Natural killer cell (primary cell): ENCODE measurements at regions not wholly inside any gene's neighbourhood (a gene's known extent, or its start where the extent isn't known, plus 50 kb on each side); places are given as distances from the start of the nearest gene placed in this dataset.

Experiments used
- ATAC-seq, 3 donors: fragments of 150-1000 bp in 2 of 3; fragments of 200-7000 bp in 1 of 3; cut with Tn5 transposase; 1 replicate in 1 of 3; 2 replicates in 2 of 3; pipeline ENCODE4 v1.10.0; 2021; ENCODE audit warnings: mild to moderate bottlenecking in 2 of 3, moderate library complexity in 2 of 3
- DNase-seq, 2 donors: peaks; one replicate each; pipeline versions ENCODE4 v3.0.0 to v3.0.0-alpha.2; 2013 to 2021; ENCODE audit warnings: mixed read lengths in 1 of 2
- H3K27ac ChIP-seq: one replicate; pipeline ENCODE4 v1.5.1; 2013; ENCODE audit warnings: mild to moderate bottlenecking, low read length
- H3K27me3 ChIP-seq: one replicate; pipeline ENCODE4 v1.6.1; 2013; ENCODE audit warnings: low read length; ENCODE audit not compliant: control insufficient read depth, insufficient read depth
- H3K36me3 ChIP-seq: one replicate; pipeline ENCODE4 v1.6.1; 2013; ENCODE audit warnings: low read length; ENCODE audit not compliant: control insufficient read depth, insufficient read depth
- H3K4me1 ChIP-seq: one replicate; pipeline ENCODE4 v1.6.1; 2013; ENCODE audit warnings: low read length; ENCODE audit not compliant: control insufficient read depth, insufficient read depth
- H3K4me3 ChIP-seq: one replicate; pipeline ENCODE4 v1.5.1; 2013; ENCODE audit warnings: low read length
- H3K9me3 ChIP-seq: one replicate; pipeline ENCODE4 v1.6.1; 2013; ENCODE audit warnings: low read length; ENCODE audit not compliant: control insufficient read depth, insufficient read depth
- H3K27ac Mint-ChIP-seq, 2 donors: one replicate each; pipeline ENCODE4 v1.8.0; 2022; ENCODE audit warnings: mild to moderate bottlenecking in 2 of 2, mixed read lengths in 2 of 2, moderate library complexity in 1 of 2
- H3K27me3 Mint-ChIP-seq, 2 donors: one replicate each; pipeline ENCODE4 v1.8.0; 2022; ENCODE audit warnings: low read depth in 2 of 2, mixed read lengths in 2 of 2
- H3K36me3 Mint-ChIP-seq: one replicate; pipeline ENCODE4 v1.8.0; 2022; ENCODE audit warnings: mixed read lengths
- H3K4me1 Mint-ChIP-seq, 2 donors: one replicate each; pipeline ENCODE4 v1.8.0; 2022; ENCODE audit warnings: mixed read lengths in 2 of 2
- H3K4me3 Mint-ChIP-seq: one replicate; pipeline ENCODE4 v1.8.0; 2022; ENCODE audit warnings: mild to moderate bottlenecking, moderate library complexity, mixed read lengths
- H3K9me3 Mint-ChIP-seq, 2 donors: one replicate each; pipeline ENCODE4 v1.8.0; 2022; ENCODE audit warnings: mixed read lengths in 2 of 2
- WGBS: methylation state at CpG from one replicate; pipeline ENCODE4 v1.1.7; 2013; ENCODE audit warnings: missing lambda C conversion rate; ENCODE audit not compliant: insufficient coverage; 5-methylcytosine and 5-hydroxymethylcytosine counted together
- intact Hi-C: fragments of 100-400 bp; cut with micrococcal nuclease; formaldehyde crosslinking; loops from one replicate; pipeline ENCODE4 v1.14.2; 2022
- TF ChIP-seq, protein P1 (sequence below): fragments of 200-600 bp; IDR thresholded peaks from one replicate; pipeline ENCODE4 v1.8.0; 2022; ENCODE audit warnings: antibody characterized with exemption

DNA sequence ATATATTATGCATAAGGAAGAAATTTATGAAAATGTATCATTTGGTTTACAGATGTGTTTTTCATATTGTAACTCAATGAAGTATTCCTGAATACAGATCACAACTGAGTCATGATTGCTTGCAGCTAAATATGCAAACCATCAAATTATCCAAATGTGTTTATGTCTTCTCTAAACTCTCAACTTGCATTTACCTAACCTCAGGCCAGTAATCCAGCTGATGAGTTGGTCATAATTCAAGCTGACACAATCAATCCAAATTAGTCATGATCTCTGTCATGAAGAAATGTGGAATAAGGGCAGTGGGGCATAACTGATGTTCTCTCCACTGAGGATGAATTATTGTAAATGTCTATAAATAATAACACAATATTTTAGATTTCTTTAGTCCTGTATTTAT, 104.8 kb upstream of the CNTN1 start:
- Mint-ChIP-seq H3K27ac (no peak overlapping the region), H3K4me1 (no peaks in the 10 kb centered on the region), H3K27me3 (no peaks in the 10 kb centered on the region), H3K9me3 (peaks cover 10 to 20% of the 10 kb centered on the region in 2 donors), H3K4me3 (no peak overlapping the region), H3K36me3 (no peaks in the 10 kb centered on the region)
- Histone ChIP-seq H3K27ac (no peak overlapping the region), H3K4me3 (no peak overlapping the region), H3K36me3 (no peaks in the 10 kb centered on the region), H3K4me1 (no peaks in the 10 kb centered on the region), H3K9me3 (peaks cover 3% of the 10 kb centered on the region), H3K27me3 (no peaks in the 10 kb centered on the region)
- DNase-seq (no peak), ATAC-seq (no peak)
- intact Hi-C loops = no loop called here
- TF ChIP-seq, protein P1, sequence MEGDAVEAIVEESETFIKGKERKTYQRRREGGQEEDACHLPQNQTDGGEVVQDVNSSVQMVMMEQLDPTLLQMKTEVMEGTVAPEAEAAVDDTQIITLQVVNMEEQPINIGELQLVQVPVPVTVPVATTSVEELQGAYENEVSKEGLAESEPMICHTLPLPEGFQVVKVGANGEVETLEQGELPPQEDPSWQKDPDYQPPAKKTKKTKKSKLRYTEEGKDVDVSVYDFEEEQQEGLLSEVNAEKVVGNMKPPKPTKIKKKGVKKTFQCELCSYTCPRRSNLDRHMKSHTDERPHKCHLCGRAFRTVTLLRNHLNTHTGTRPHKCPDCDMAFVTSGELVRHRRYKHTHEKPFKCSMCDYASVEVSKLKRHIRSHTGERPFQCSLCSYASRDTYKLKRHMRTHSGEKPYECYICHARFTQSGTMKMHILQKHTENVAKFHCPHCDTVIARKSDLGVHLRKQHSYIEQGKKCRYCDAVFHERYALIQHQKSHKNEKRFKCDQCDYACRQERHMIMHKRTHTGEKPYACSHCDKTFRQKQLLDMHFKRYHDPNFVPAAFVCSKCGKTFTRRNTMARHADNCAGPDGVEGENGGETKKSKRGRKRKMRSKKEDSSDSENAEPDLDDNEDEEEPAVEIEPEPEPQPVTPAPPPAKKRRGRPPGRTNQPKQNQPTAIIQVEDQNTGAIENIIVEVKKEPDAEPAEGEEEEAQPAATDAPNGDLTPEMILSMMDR = no peak

DNA sequence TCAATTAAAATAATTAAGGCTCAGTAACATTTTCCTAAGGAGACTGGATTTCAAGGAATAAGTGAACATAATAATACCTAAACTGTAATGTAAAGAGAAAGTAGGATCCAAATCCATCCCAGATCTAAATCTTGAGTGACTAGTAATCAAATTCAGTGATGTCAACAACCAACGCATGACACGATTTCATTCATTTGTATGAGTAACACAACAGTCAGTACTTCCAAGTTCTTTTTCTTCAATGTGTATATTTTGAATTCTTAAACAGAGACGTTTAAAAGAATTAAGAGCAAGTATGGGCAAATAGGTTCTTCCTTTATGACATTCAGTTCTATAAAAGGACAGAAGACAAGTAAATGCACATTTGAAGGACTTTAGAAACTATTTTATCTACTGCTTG, 104.3 kb upstream of the CNTN1 start:
- H3K9me3 ChIP-seq = peaks cover 3% of the 10 kb centered on the region
- Mint-ChIP-seq H3K27me3 (no peaks in the 10 kb centered on the region), H3K36me3 (no peaks in the 10 kb centered on the region), H3K9me3 (peaks cover 10 to 20% of the 10 kb centered on the region in 2 donors), H3K27ac (no peak overlapping the region), H3K4me1 (no peaks in the 10 kb centered on the region), H3K4me3 (no peak overlapping the region)
- 96% methylated on average over 2 of the region's 3 CpGs for WGBS
- ATAC-seq (no peak), DNase-seq (no peak)
- H3K36me3 ChIP-seq = no peaks in the 10 kb centered on the region
- no peak overlapping the region for H3K27ac ChIP-seq
- TF ChIP-seq, protein P1 = no peak
- H3K4me1 ChIP-seq = no peaks in the 10 kb centered on the region
- intact Hi-C loops = no loop called here
- no peaks in the 10 kb centered on the region for H3K27me3 ChIP-seq
- no peak overlapping the region for H3K4me3 ChIP-seq

DNA sequence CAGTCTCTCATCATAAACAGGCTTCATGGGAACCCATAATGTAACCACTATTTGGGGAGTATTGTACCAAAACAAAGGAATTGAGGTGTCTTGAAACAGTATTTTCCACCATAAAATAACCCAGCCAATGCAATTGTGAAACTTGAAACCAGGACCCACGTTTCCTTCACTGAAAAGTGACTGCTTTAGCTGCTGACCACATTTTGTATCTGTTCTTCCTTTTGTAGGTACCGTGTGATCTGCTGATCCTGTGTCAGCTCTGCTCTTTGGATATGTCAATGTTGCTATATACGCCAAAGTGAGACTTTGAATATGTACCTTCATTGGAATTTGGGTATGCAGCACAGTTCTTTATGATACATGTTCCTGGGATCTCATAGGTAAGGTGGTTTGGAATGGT, 95.1 kb upstream of the CNTN1 start:
- Histone ChIP-seq H3K4me1 (no peaks in the 10 kb centered on the region), H3K4me3 (no peak overlapping the region), H3K27me3 (no peaks in the 10 kb centered on the region), H3K27ac (no peak overlapping the region), H3K36me3 (no peaks in the 10 kb centered on the region), H3K9me3 (no peaks in the 10 kb centered on the region)
- Mint-ChIP-seq H3K27me3 (no peaks in the 10 kb centered on the region), H3K4me3 (no peak overlapping the region), H3K4me1 (no peaks in the 10 kb centered on the region), H3K9me3 (peaks cover 20 to 25% of the 10 kb centered on the region in 2 donors), H3K36me3 (no peaks in the 10 kb centered on the region), H3K27ac (no peak overlapping the region)
- no peak for ATAC-seq
- TF ChIP-seq, protein P1 = no peak
- no peak for DNase-seq
- WGBS = 75% methylated on average over 3 of the region's 3 CpGs
- intact Hi-C loops = no loop called here

DNA sequence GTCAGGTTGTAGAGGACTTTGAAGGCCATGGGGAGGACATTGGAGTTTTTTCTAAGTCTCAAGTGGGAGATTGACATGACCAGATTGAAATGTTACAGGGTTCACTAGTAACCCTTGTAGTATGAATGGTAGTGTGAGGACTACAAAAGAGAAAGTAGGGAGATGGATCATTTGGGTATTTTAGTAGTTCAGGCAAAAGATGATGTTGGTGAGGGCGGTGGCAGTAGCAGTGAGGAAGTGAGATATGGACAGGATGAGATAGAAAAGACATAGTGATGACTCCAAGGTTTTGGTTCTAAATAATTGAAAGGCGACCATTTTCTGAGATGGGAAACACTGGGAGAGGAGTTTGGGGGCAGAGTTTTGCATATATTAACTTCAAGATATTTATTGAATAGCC, 94.2 kb upstream of the CNTN1 start:
- Histone ChIP-seq H3K4me3 (no peak overlapping the region), H3K9me3 (no peaks in the 10 kb centered on the region), H3K4me1 (no peaks in the 10 kb centered on the region), H3K36me3 (no peaks in the 10 kb centered on the region), H3K27me3 (no peaks in the 10 kb centered on the region), H3K27ac (no peak overlapping the region)
- no peaks in the 10 kb centered on the region for H3K4me1 Mint-ChIP-seq
- no peak overlapping the region for H3K4me3 Mint-ChIP-seq
- TF ChIP-seq, protein P1 = no peak
- ATAC-seq (no peak), DNase-seq (no peak)
- no peak overlapping the region for H3K27ac Mint-ChIP-seq
- peaks cover 17 to 22% of the 10 kb centered on the region in 2 donors for H3K9me3 Mint-ChIP-seq
- H3K27me3 Mint-ChIP-seq = no peaks in the 10 kb centered on the region
- 84% methylated on average over 2 of the region's 2 CpGs for WGBS
- no peaks in the 10 kb centered on the region for H3K36me3 Mint-ChIP-seq
- intact Hi-C loops = no loop called here
